Left renal pelvis (tissue), 4 donors: ENCODE measurements at regions not wholly inside any gene's neighbourhood (a gene's known extent, or its start where the extent isn't known, plus 50 kb on each side); places are given as distances from the start of the nearest gene placed in this dataset.
A peak's percentile ranks its signal among the peaks of the same experiment; 100 is the strongest.

Source experiments
- DNase-seq, 4 donors: peaks; one replicate each; pipeline ENCODE4 v3.0.0-alpha.2; 2013; ENCODE audit warnings: low read depth in 4 of 4, low spot score in 3 of 4

DNA sequence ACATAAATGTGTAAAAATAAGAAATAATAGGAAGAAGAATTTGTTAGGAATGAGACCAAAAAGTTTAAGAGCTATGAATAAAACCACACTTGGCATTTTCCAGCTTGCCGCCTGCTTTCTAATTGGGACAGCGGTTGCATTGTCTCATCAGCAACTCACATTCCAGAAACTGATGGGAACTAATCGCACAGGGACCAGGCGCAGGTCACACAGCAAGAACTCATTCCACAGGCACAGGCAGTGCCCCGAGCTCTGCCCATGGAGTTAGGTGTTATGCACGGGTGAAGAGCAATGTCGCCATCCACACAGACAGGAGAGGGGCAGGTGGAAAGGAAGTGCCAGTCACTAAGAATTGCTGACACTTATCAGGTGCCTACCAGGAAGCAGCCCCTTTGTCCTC lies 279.9 kb downstream of the NSG2 start:
- no peak for DNase-seq

GRCh38 chr5:174325961-174326360 lies 280.5 kb downstream of the NSG2 start:
- no peak for DNase-seq

GRCh38 chr5:174326372-174326771 lies 280.9 kb downstream of the NSG2 start:
- no peak for DNase-seq

DNA sequence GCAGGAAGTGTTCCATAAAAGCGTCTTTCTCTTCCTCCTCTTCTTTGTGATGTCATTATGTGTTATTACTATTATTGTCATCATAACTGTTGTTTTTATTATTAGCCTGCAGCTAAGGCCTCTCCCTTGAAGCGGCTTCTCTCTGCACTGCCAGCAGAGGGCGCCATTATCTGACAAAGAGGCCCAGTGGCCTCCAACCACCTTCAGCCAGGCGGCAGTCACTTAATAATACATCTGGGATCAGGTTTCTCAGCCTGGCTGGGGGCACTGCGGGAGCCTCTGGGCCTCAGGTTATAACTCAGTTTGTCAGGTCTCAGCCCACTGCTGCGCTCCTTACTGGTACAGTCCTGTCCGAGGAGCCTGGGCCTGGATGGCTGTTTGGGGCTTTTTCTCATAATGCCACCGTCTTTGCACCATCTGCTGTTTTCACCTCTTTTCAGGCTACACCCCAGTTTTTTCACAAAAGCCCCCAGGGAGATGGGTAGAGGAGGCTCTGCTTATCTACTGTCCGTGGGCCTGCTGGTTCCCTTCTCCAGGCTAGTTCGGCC lies 281.9 kb downstream of the NSG2 start:
- peak in 2 of 4 donors; percentile 20 to 63 for DNase-seq

DNA sequence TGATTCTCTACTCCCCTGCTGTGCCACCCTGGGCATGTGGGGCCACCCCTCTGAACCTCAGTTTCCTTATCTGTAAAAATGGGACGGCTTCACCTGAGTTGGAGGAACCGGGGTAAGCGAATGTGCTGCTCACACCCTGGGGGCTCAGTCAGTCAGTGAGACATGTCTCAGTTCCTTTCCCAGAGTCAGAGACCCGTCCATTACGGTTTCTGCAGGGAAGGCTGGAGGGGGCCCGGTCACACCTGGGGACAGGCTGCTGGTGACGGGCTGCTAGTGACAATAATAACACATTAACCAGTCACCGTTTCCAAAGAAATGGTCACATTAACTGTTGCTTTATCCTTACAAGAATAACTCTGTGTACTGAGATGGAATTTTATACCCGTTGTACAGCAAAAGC lies 282.4 kb downstream of the NSG2 start:
- no peak for DNase-seq

DNA sequence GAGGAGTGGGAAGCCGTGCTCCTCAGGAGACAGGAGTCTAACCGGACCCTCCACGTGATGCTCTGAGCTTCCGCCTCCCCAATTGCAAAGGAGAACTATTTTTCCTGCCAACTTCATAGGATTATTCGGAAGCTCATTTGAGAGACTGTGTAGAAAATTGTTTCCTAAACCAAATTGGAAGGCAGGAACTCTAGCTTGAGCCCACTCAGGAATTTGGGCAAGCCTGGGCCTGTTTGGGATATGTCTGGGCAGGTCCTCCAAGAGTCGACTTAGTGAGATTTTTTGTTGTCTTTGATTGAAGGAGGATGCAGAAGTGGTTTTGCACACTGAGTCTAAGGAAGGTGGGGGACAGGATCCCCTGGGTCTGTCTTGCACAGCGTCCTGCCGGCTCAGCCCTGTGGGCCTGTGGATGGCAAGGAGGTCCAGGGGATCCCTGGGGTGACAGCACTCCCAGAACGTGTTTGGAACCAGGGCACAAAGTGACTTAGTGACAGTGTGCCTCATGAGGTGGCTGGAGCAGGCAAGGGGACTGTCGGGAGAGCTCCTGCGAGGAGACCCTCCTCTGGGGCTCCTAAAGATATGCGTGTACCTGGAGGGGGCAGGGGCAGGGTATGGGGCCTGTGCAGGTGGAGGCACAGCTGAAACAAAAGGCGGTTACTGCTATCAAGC lies 283.3 kb downstream of the NSG2 start:
- no peak for DNase-seq

DNA sequence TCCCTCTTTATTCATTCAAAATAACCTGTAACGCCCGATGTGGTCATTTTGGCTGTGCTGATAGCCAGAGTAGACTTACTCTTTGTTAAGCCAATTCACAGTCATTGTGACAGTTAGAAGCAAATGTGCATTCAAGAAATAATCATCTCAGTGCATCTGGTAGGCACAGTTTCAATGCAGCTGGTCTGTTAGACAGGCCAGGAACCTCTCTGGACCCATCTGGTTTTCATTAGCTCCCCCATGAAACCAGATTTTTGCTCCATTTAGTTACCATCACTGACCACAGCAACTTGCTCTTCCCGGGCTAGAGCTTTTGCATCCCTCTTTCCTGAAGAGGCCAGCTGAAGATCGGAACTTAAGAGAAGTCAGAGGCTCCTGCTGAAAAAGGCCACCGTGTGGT lies 284.2 kb downstream of the NSG2 start:
- no peak for DNase-seq

GRCh38 chr5:174335682-174336364 lies 290.3 kb downstream of the NSG2 start:
- DNase-seq = no peak

DNA sequence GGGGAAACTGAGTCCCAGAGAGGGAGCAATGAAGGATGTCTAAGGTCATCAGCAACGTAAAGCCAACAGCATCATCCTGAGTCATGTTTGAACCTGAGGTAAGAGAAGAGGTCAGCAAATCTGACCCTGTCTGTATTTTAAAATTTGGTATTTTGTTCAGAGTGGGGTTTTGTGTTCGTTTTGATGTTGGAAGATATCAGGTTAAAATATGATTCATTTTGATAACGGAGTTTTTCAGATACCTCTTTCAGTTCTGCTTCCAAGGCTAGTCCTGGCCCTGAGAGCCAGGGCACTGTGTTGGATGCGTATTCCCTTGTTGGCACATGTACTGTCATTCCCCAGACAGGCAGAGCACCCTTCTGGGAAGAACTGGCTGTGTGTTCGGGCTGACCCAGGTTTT lies 291.0 kb downstream of the NSG2 start:
- DNase-seq = no peak

DNA sequence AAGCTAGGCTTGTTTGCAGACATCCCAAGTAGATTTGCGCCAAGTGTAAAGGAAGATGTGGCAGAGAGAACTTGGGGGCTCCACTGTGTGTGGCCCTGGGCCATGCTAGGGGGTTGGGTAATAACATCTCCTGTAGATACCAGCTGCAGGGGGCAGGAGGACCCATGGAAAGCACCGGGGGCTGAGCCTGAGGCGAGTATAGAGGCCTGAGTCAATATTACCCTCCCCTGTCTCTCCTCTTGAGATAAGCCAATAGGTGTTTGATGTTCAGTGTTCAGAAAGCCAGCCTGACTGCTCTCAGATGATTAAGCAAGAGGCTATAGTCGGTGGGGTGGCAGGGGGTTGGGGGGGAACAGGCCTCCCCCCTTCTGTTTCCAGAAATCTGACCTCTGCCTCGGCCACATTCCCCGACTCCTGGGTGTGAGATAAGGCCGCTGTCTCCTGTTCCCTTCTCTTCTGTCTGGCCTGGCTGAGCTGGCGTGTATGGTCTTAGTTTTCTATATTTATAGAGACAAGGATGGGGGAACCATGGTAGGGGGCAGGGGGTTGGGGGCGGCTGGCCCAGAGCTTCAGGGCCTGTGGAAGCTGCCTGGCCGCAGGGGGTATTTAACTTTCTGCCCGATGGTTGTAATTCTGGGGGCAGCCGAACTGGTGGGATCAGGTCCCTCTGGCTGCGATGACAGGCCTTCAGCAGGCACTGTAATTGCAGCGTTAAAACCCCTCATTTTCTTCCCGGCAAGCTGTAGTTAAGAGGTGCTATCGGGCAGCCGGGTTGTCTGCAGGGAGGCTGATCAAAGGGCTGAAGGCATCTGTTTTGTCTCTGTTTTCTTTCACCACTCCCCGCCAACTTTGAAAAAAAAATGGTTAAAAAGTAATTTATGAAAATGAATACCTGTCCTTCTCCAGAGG lies 292.0 kb downstream of the NSG2 start:
- DNase-seq = no peak

DNA sequence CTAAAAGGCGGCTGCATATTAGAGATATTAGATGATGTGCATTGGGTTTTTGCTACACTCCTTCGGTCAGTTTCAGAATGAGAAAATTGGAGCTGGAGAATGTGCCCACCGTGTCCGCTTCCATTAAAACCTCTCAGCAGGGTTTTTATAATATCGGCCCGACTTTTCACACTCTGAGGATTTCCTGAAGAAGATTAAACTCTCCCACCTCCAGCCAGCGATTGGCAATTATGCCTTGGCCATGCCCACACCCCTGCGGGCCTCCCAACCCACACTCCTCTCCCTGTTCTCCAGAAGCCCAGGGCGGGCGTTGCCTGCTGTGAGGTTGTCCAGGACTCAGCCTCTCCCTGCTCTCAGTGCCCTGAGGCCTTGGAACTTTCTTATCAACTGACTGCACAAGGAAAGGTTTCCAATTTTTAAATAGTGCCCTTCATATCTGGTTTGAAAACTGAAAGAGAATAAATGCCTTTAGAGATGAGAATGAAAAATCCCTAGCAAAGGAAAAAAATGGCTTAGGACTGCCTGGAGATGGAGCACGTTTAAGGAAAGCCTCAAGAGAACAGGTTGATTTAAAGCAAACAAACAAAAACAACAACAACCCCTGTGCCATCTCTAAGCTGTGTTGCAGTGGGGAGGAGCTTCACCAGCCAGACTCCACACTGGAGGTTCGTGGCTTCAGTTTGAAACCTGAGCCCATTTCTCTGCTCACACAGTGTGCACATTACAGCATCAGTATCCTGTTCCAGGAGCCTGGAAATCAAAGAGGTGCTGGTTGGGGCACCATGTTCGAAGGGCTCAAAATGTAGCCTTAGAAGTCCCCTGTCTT lies 292.9 kb downstream of the NSG2 start:
- no peak for DNase-seq

DNA sequence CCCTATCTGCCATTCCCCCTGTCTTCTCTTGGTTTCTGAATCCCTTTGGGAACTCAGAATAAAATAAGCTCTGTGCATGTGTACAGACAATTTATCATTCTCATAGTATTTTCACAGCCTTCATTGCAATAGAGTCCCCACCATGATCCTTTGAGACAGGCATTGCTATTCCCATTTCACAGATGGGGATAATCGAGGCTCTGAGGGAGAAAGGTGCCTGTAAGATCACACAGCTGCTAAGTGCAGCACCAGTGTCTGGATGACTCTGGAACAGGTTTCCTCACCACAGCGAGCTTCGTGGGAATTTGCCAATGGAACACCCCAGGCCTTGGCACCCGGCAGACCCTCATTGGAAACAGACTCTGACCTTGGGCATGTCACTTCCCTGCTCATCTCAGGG lies 293.6 kb downstream of the NSG2 start:
- DNase-seq = no peak

GRCh38 chr5:174340226-174340625 lies 294.7 kb downstream of the NSG2 start:
- no peak for DNase-seq

DNA sequence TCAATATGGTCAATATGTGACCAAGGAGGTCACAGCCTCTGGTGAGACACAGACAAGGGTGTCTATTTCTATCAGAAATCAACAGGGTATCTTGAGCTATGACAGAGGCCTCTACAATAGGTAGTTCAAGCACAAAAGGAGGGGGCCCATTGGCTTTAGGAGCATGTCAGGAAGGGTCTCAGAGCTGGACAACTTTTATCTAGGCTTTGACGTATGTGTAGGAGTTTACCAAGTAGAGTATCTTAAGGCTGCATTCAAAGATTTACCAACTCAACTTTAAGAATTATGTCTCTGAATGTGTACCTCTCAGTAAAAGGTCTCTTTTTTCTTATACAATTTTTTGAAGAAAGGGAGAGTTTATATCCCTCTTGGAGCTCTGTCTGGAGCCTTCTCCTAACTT lies 297.2 kb downstream of the NSG2 start:
- DNase-seq = no peak

DNA sequence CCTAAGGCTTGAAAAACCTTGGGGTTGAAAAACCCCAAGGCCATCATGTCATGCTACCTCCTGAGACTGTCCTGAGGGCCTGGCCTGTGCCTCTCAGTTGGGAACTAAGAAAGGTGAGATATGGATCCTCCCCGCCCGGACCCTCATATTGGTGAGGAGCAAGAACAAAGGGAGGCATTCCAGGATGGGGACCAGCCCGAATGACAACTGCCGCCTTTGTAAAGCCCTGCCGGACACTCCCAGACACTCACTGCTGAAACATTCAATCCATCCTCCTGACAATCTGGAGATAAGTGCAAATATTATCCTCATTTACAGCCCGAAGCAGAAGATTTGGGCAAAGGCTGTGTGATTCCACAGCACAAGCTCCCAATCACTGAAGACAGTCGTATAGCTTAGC lies 298.3 kb downstream of the NSG2 start:
- no peak for DNase-seq

DNA sequence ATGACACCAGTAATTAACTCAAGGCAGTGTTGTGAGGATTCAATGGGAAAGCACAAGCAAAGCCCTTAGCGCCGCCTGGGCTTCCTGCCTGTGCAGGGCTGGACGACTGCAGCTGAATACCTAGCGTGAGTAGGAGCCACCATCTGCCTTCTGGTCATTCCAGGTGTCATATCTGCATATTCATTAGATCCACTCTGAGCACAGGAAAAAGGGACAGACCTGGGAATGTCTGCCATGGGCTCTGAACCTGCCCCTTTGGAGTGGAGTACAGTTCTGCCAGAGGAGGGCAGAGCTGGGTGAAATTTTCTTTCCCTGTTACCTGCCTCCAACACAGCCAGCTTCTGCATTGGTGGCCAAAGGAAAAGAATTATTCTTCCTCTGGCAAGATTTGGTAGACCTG lies 298.8 kb downstream of the NSG2 start:
- no peak for DNase-seq

DNA sequence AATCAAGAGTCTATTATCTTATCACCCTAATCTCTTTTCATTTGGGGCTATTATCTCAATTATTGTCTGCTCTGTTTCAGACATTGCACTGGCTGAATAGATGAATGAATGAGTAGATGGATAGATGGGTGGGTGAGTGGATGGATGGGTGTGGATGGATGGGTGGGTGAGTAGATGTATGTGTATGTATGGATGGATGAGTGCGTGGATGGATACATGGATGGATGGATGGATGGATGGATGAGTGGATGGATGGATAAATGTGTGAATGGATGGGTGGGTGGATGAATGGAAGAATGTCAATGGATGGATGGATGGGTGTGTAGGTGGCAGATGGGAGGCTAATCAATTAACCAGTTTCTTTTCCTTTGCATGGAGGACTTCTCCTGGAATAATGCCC lies 301.7 kb downstream of the NSG2 start:
- no peak for DNase-seq

- DNase-seq = no peak
These were observed 302.9 kb downstream of the NSG2 start for GRCh38 chr5:174348311-174348981.

GRCh38 chr5:174352681-174353080 lies 307.2 kb downstream of the NSG2 start:
- DNase-seq = no peak

DNA sequence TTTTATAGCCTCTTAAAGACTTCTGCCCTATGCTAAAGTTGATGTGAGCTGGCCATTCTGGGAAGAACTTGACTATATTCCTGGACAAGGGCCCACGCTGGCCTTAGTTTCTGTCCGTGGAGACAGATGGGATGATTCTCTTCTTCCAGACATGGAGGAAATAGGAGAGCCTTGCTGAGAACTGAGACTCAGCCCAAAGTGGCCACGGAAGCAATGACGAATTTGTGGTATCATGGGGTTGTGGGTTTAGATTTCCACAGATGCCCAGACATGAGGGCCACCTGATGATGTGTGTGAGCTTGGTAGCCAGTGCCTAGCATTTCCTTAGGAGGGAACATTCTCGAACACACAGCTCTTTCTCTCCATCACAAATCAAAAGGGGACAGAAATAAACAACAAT lies 309.1 kb downstream of the NSG2 start:
- no peak for DNase-seq
